ENCODE measurements at regions not wholly inside any gene's neighbourhood (a gene's known extent, or its start where the extent isn't known, plus 50 kb on each side); places are given as distances from the start of the nearest gene placed in this dataset.

- H3K9ac ChIP-seq (ENCODE audit: insufficient read depth in 1 of 2, low read depth in 2 of 2, low read length in 2 of 2) = no peak overlapping the region
- no peaks in the 10 kb centered on the region for H3K9me1 ChIP-seq (ENCODE audit: control insufficient read depth, insufficient read depth, low read length)
- ChIA-PET POLR2A (interaction anchor here (0.7 kb wide), 1 partner anchor 16 kb away, joined by 4 read pairs; no protein-coding TSS in a partner anchor), CTCF (ENCODE audit: low intra/inter-chr PET ratio) (no interaction called here)
- H3K36me3 ChIP-seq (ENCODE audit: control insufficient read depth, insufficient read depth, low read length) = no peaks in the 10 kb centered on the region
- no peaks in the 10 kb centered on the region; the same call in 1 of the 2 replicates for H4K20me1 ChIP-seq (replicated peaks; ENCODE audit: control insufficient read depth, insufficient read depth, low read length)
- no TSS peak for BruUV-seq (replicated peaks)
- in situ Hi-C loops (cut with MboI) = no loop called here
- ATAC-seq (no peak), DNase-seq (ENCODE audit: extremely low read depth in 1 of 4, low spot score in 3 of 4) (no peak), FAIRE-seq (no peak)
- H3K9me3 ChIP-seq (replicated peaks; ENCODE audit: control insufficient read depth, insufficient read depth, low read depth, low read length) = no peaks in the 10 kb centered on the region
- H3K27ac ChIP-seq (ENCODE audit: extremely low read depth, low read depth, low read length) = no peak overlapping the region
- 0% methylated on average over 2 of the region's 2 CpGs for WGBS (ENCODE audit: insufficient coverage, low coverage, missing lambda C conversion rate)
- H3K79me2 ChIP-seq (ENCODE audit: control insufficient read depth, insufficient read depth, low read length) = no peaks in the 10 kb centered on the region
- no peak overlapping the region for H3K4me3 ChIP-seq
- no peaks in the 10 kb centered on the region for H3K4me1 ChIP-seq (replicated peaks in 1 of 2; ENCODE audit: control insufficient read depth in 2 of 2, insufficient read depth in 2 of 2, low read length in 2 of 2)
- no peak overlapping the region for H3K4me2 ChIP-seq (ENCODE audit: insufficient read depth, low read length)
- no peaks in the 10 kb centered on the region; a peak in 1 of 5 replicates for H3K27me3 ChIP-seq (ENCODE audit: control insufficient read depth in 2 of 2, insufficient read depth in 2 of 2, low read length in 2 of 2)
- intact Hi-C loops (cut with micrococcal nuclease) = no loop called here
- H2AFZ ChIP-seq (ENCODE audit: low read depth, low read length) = no peak overlapping the region
- TF ChIP-seq TAL1 (IDR thresholded peaks at IDR 0.05) = no peak
- TF ChIP-seq ZBTB12 (CRISPR knock-in tag; IDR thresholded peaks at IDR 0.05) = no peak
- TF ChIP-seq HDAC2 (IDR thresholded peaks at IDR 0.05) = no peak
- no peak for TF ChIP-seq ETV6 (IDR thresholded peaks at IDR 0.05; ENCODE audit: borderline replicate concordance in 1 of 2, low read depth in 2 of 2, low read length in 1 of 2)
- TF ChIP-seq ETV6 (CRISPR knock-in tag; IDR thresholded peaks at IDR 0.05; ENCODE audit: borderline replicate concordance) = no peak
- no peak for TF ChIP-seq PBX2 (CRISPR knock-in tag; IDR thresholded peaks at IDR 0.05; ENCODE audit: low read depth)
- no peak for TF ChIP-seq PBX2 (tag; conservative IDR thresholded peaks at IDR 0.05; ENCODE audit: low read depth)
- TF ChIP-seq, protein P1, sequence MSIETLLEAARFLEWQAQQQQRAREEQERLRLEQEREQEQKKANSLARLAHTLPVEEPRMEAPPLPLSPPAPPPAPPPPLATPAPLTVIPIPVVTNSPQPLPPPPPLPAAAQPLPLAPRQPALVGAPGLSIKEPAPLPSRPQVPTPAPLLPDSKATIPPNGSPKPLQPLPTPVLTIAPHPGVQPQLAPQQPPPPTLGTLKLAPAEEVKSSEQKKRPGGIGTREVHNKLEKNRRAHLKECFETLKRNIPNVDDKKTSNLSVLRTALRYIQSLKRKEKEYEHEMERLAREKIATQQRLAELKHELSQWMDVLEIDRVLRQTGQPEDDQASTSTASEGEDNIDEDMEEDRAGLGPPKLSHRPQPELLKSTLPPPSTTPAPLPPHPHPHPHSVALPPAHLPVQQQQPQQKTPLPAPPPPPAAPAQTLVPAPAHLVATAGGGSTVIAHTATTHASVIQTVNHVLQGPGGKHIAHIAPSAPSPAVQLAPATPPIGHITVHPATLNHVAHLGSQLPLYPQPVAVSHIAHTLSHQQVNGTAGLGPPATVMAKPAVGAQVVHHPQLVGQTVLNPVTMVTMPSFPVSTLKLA (conservative IDR thresholded peaks at IDR 0.05) = no peak
- no peak for TF ChIP-seq RBM14 (IDR thresholded peaks at IDR 0.05; ENCODE audit: borderline replicate concordance, insufficient read depth, low read depth, low read length)
- TF ChIP-seq ESRRB (CRISPR knock-in tag; IDR thresholded peaks at IDR 0.05; ENCODE audit: borderline replicate concordance) = no peak
- no peak for TF ChIP-seq AFF1 (IDR thresholded peaks at IDR 0.05; ENCODE audit: low read depth in 1 of 2, partially characterized antibody in 2 of 2)
Observed at GRCh38 chr1:112237983-112238545, 157.9 kb upstream of the CTTNBP2NL start.

Measured in K562 (cell line).